Progenitor cell of endocrine pancreas (in vitro differentiated cells): ENCODE measurements at regions not wholly inside any gene's neighbourhood (a gene's known extent, or its start where the extent isn't known, plus 50 kb on each side); places are given as distances from the start of the nearest gene placed in this dataset.

Experiments
- DNase-seq: peaks from one replicate; pipeline ENCODE4 v3.0.0; 2021; ENCODE audit warnings: low spot score; ENCODE audit not compliant: unreplicated experiment
- H3K27ac Mint-ChIP-seq: 2 replicates; pipeline ENCODE4 v1.8.0; 2021; ENCODE audit warnings: mild to moderate bottlenecking, moderate library complexity, mixed read lengths
- H3K27me3 Mint-ChIP-seq: 2 replicates; pipeline ENCODE4 v1.8.0; 2021; ENCODE audit warnings: mixed read lengths
- H3K36me3 Mint-ChIP-seq: 2 replicates; pipeline ENCODE4 v1.8.0; 2022; ENCODE audit warnings: mixed read lengths; ENCODE audit not compliant: insufficient read depth
- H3K4me1 Mint-ChIP-seq: 2 replicates; pipeline ENCODE4 v1.8.0; 2021; ENCODE audit warnings: low read depth, mixed read lengths
- H3K4me3 Mint-ChIP-seq: 2 replicates; pipeline ENCODE4 v1.8.0; 2021; ENCODE audit warnings: low read depth, mild to moderate bottlenecking, moderate library complexity, mixed read lengths
- H3K9me3 Mint-ChIP-seq: 2 replicates; pipeline ENCODE4 v1.8.0; 2021; ENCODE audit warnings: low read depth, mixed read lengths
- CTCF ChIP-seq: fragments of 200-600 bp; sonication (generic); IDR thresholded peaks from one replicate; pipeline ENCODE4 v1.5.0; 2021; ENCODE audit warnings: antibody characterized with exemption, mild to moderate bottlenecking; ENCODE audit not compliant: unreplicated experiment

- Mint-ChIP-seq H3K9me3 (no peaks in the 10 kb centered on the region), H3K27ac (no peak overlapping the region), H3K4me1 (peaks cover 8% of the 10 kb centered on the region), H3K36me3 (no peaks in the 10 kb centered on the region), H3K4me3 (no peak overlapping the region), H3K27me3 (no peaks in the 10 kb centered on the region)
- DNase-seq = no peak
- no peak for TF ChIP-seq CTCF
These were observed 454.5 kb downstream of the ADAMTS20 start for GRCh38 chr12:43097471-43097870.

GRCh38 chr12:43095669-43096280 is 456.2 kb downstream of the ADAMTS20 start:
- no peak for TF ChIP-seq CTCF
- Mint-ChIP-seq H3K27me3 (no peaks in the 10 kb centered on the region), H3K27ac (no peak overlapping the region), H3K9me3 (no peaks in the 10 kb centered on the region), H3K4me1 (peaks cover 8% of the 10 kb centered on the region), H3K4me3 (no peak overlapping the region), H3K36me3 (no peaks in the 10 kb centered on the region)
- DNase-seq = no peak

GRCh38 chr12:43094886-43095575 is 457.0 kb downstream of the ADAMTS20 start:
- H3K9me3 Mint-ChIP-seq = no peaks in the 10 kb centered on the region
- no peak overlapping the region for H3K27ac Mint-ChIP-seq
- H3K4me1 Mint-ChIP-seq = peaks cover 8% of the 10 kb centered on the region

GRCh38 chr12:43090981-43091380 is 461.0 kb downstream of the ADAMTS20 start:
- Mint-ChIP-seq H3K27ac (no peak overlapping the region), H3K27me3 (no peaks in the 10 kb centered on the region), H3K4me3 (no peak overlapping the region), H3K9me3 (peaks cover 25% of the 10 kb centered on the region), H3K4me1 (no peaks in the 10 kb centered on the region), H3K36me3 (peaks cover 3% of the 10 kb centered on the region)
- no peak for TF ChIP-seq CTCF
- DNase-seq = no peak

More at GRCh38 chr12:43094886-43095575, 457.0 kb downstream of the ADAMTS20 start:
- no peaks in the 10 kb centered on the region for H3K36me3 Mint-ChIP-seq
- TF ChIP-seq CTCF = no peak
- no peak overlapping the region for H3K4me3 Mint-ChIP-seq
- no peaks in the 10 kb centered on the region for H3K27me3 Mint-ChIP-seq
- DNase-seq = no peak

GRCh38 chr12:43087195-43088091 is 464.6 kb downstream of the ADAMTS20 start:
- no peaks in the 10 kb centered on the region for H3K4me1 Mint-ChIP-seq
- TF ChIP-seq CTCF = no peak

More at GRCh38 chr12:43087195-43088091, 464.6 kb downstream of the ADAMTS20 start:
- Mint-ChIP-seq H3K27ac (no peak overlapping the region), H3K27me3 (no peaks in the 10 kb centered on the region), H3K4me3 (no peak overlapping the region), H3K9me3 (peaks cover 46% of the 10 kb centered on the region), H3K36me3 (peaks cover 12% of the 10 kb centered on the region)
- DNase-seq = no peak
